Lower leg skin (tissue), 4 donors: ENCODE measurements at regions not wholly inside any gene's neighbourhood (a gene's known extent, or its start where the extent isn't known, plus 50 kb on each side); places are given as distances from the start of the nearest gene placed in this dataset.

Experiments
- DNase-seq, 2 donors: peaks; one replicate each; pipeline ENCODE4 v3.0.0-alpha.2; 2019; ENCODE audit warnings: low spot score in 2 of 2
- H3K4me3 ChIP-seq: fragments of 200-600 bp; sonication (generic); 2 replicates; pipeline ENCODE4 v1.5.1; 2017; ENCODE audit warnings: mild to moderate bottlenecking, low read depth; ENCODE audit not compliant: poor library complexity, severe bottlenecking
- CTCF ChIP-seq, 3 donors: fragments of 450-650 bp; IDR thresholded peaks; one replicate each; pipeline ENCODE4 v1.5.1; 2016; ENCODE audit warnings: antibody characterized with exemption in 3 of 3, mild to moderate bottlenecking in 3 of 3, moderate library complexity in 2 of 3
- POLR2A ChIP-seq, 2 donors: fragments of 450-650 bp; IDR thresholded peaks; one replicate each; pipeline ENCODE4 v1.6.1; 2016 to 2017; ENCODE audit warnings: antibody characterized with exemption in 2 of 2, mild to moderate bottlenecking in 1 of 2, moderate library complexity in 1 of 2
- WGBS, 2 donors: methylation state at CpG; one replicate each; pipeline ENCODE4 v1.1.5; 2018; 5-methylcytosine and 5-hydroxymethylcytosine counted together
- intact Hi-C: fragments of 100-400 bp; cut with DNase I; formaldehyde crosslinking; loops from one replicate; pipeline ENCODE4 v1.15.0; 2023; ENCODE audit warnings: low total_unique reads

- intact Hi-C loops: no loop called here
- DNase-seq: no peak
- WGBS, 2 donors: 28 to 43% methylated on average over 1 of the region's 1 CpG
- no peak for TF ChIP-seq CTCF (IDR thresholded peaks at IDR 0.05)
- no peak for TF ChIP-seq POLR2A (IDR thresholded peaks at IDR 0.05)
- no peak overlapping the region for H3K4me3 ChIP-seq
Measured at GRCh38 chr13:82358284-82358683, 1524.0 kb downstream of the SLITRK1 start.

- DNase-seq: no peak
- no peak overlapping the region for H3K4me3 ChIP-seq
- 55 to 57% methylated on average over 5 of the region's 5 CpGs for WGBS, 2 donors
- TF ChIP-seq CTCF (IDR thresholded peaks at IDR 0.05) (no peak), POLR2A (IDR thresholded peaks at IDR 0.05) (no peak)
- intact Hi-C loops: no loop called here
Measured at GRCh38 chr13:82356667-82357410, 1525.4 kb downstream of the SLITRK1 start.

- no peak for DNase-seq
- no peak for TF ChIP-seq POLR2A (IDR thresholded peaks at IDR 0.05)
- TF ChIP-seq CTCF (IDR thresholded peaks at IDR 0.05): no peak
- H3K4me3 ChIP-seq: no peak overlapping the region
- 72 to 82% methylated on average over 1 of the region's 1 CpG for WGBS, 2 donors
- intact Hi-C loops: no loop called here
Measured at GRCh38 chr13:82344867-82345266, 1537.4 kb downstream of the SLITRK1 start.

GRCh38 chr13:82341116-82341515 is 1541.2 kb downstream of the SLITRK1 start:
- WGBS, 2 donors: 71 to 83% methylated on average over 1 of the region's 1 CpG
- TF ChIP-seq POLR2A (IDR thresholded peaks at IDR 0.05) (no peak), CTCF (IDR thresholded peaks at IDR 0.05) (no peak)
- intact Hi-C loops: no loop called here
- DNase-seq: no peak
- no peak overlapping the region for H3K4me3 ChIP-seq

- WGBS, 2 donors: 63 to 66% methylated on average over 5 of the region's 5 CpGs
- intact Hi-C loops: no loop called here
- H3K4me3 ChIP-seq: no peak overlapping the region
- TF ChIP-seq POLR2A (IDR thresholded peaks at IDR 0.05) (no peak), CTCF (IDR thresholded peaks at IDR 0.05) (no peak)
- DNase-seq: no peak
Measured at GRCh38 chr13:82330499-82330898, 1551.8 kb downstream of the SLITRK1 start.

- intact Hi-C loops: no loop called here
- WGBS, 2 donors: 72 to 77% methylated on average over 5 of the region's 5 CpGs
- TF ChIP-seq CTCF (IDR thresholded peaks at IDR 0.05) (no peak), POLR2A (IDR thresholded peaks at IDR 0.05) (no peak)
- no peak overlapping the region for H3K4me3 ChIP-seq
- DNase-seq: no peak
Measured at GRCh38 chr13:82323101-82323500, 1559.2 kb downstream of the SLITRK1 start.
